ENCODE measurements at regions not wholly inside any gene's neighbourhood (a gene's known extent, or its start where the extent isn't known, plus 50 kb on each side); places are given as distances from the start of the nearest gene placed in this dataset.
"Not testable (repeated sequence)": the region's sequence is repeated elsewhere in the genome, so short reads cannot be mapped to it uniquely, and the experiment has no call there.

DNA sequence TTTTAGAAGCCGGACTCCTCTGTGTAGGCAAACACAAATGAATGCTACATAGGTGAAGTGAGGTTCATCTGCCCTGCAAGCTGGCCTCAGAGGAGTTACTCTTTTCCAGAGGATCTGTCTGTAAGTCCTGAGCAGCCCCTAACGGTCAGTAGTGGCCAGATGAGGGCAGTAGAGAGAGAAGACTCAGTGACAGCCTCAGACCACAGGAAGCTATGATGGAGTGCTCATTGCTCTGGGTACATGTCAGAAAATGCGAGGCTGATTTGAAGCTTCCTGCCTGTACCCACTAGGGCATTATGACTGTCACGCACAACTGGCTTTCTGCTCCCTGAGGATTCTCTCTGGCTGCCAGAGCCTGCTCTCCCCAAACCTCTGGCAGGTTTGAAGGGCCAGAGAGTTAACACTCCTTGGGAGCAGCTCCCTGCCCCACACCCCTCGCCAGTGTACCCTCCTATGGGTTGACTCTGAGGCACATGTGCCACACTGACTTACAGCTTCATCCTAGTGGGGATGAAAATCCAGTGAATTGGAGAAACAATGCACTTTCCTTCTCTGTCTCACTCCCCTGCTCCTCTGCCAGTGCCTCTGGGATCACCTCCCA lies 141.5 kb downstream of the GABRG2 start:
- DNase-seq (ENCODE audit: low read depth): no peak

DNA sequence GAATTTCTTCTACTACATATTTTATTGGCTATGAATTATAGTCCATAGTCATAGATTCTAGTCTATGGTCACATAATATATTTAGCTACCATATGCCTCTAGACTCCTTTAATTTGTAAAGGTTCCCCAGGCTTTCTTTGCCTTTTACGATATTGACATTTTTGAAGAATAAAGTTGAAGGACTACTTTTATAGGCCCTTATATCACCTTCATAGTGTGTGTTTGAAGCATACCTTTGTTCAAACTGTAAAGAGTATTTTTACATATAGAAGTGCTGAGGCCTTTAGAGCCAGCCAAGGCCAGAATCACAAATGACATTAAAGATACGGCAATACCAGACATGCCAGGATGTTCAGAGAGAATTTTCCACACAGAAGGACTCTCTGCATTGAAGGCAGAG lies 147.0 kb downstream of the GABRG2 start:
- DNase-seq (ENCODE audit: low read depth): no peak

DNA sequence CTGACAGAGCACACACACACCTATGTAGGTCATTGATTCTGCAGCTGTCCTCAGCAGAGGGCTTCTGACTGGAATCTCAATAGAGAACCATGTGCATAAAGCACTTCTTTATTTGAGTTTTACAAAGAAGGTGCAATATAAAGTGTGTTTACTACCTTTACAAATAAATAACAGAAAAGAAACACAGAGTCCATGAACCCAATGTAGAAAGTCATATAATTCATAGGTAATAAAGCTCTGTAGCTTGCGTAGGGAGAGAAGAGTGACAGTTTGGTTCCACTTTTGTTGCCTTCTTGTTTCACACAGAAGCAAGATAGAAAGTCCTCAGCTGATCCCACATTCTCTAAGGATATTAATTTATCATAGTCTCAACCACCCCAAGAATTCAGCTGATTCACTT lies 149.5 kb downstream of the GABRG2 start:
- DNase-seq (ENCODE audit: low read depth): no peak

DNA sequence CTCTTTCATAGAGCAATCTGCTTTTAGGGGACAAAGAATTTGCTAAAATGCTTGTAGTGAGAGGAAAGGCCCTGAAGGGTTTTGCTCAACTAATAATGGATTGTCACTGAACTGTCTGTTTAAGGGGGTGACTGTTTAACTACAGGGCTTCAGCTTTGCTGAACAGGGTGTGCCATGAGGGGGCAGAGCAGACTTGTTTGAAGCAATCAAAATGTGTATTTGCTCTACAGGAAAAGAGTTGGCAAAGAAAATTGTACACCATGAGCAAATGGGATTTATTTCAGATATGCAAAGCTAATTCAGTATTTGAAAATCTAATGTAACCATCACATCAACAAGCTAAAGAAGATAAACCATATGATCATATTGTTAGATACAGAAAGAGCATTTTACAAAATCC lies 154.3 kb downstream of the GABRG2 start:
- DNase-seq (ENCODE audit: low read depth): no peak

DNA sequence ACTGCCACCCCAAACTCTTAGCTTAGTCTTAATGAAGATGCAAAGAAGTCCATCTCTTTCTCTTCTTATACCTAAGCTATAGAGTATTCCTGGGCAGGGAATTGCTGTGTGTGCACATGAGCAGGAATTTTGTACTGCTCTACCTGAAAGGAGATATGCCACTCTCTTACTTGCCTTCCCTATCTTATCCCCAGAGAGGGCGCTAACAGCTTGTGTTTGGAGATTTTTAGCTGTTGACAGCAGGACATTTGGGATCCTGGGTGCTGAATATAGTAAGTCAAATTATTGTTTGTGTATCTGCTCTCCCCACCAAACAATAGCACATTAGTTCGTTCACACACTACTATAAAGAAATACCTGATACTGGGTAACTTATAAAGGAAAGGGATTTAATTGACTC lies 159.5 kb downstream of the GABRG2 start:
- no peak for DNase-seq (ENCODE audit: low read depth)

DNA sequence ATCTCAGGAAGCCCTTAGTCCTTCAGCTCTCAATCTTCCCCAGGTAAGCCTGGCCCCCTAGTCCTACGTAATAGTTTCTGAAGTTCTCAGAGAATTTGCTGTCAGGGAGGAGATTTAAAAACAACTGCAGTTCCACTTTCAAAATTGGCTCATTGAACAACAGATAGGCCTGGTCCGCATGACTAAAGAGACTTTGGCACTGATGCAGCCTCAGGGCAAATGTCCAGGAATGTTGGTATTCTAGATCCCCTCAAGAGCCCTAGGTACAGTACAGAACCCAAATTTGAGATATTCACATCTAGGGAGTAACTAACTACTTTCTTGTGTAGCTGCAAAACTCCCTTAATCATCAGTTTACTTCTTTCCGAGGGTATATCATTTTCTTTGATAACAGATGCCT lies 162.8 kb downstream of the GABRG2 start:
- DNase-seq (ENCODE audit: low read depth): no peak

DNA sequence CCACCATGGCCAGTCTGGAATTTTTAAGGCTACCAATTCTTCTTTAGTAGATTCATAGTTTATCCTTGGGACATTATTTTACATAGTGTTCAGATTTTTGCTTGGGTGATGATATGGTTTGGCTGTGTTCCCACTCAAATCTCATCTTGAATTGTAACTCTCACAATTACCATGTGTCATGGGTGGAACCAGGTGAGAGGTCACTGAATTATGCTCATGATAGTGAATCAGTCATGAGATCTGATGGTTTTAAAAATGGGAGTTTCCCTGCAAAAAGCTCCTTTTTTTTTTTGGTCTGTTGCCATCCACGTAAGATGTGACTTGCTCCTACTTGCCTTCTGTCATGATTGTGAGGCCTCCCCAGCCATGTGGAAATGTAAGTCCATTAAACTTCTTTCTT lies 163.9 kb downstream of the GABRG2 start:
- no peak for DNase-seq (ENCODE audit: low read depth)

DNA sequence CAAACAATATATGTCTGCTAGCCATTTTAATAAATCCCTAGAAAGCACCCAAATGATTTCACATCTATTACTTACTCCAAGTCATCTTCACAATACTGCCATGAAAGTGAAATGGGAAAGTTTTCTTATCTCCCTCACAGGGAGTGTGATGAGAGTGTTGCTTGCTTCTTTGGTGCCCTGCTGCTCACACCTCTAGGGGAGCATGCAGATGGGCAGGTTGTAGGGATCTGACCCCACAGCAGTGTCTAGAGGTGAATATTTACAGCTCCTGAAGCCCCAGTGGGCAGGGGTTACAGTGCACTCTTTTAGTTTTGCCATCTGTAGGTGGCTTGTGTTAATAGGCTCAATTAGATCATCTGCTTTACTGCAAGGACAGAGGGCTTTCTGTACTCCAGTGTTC lies 173.2 kb downstream of the GABRG2 start:
- DNase-seq (ENCODE audit: low read depth): no peak

DNA sequence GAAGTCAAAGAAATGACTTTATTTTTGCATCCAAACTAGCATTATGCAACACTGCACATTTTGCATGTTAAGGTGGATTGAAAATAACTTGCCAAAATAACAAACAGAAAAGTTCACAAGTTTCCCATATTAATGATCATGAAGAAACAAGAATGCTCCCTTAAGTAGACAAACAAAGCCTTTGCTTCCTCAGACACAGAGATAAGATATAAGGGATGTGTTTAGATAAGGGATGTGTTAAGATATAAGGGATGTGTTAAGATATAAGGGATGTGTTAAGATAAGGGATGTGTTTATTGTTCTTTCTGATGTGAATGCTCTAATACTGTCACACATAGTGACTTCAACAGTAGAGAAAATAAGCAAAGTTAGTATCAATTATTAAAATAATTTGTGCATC lies 174.8 kb downstream of the GABRG2 start:
- no peak for DNase-seq (ENCODE audit: low read depth)

DNA sequence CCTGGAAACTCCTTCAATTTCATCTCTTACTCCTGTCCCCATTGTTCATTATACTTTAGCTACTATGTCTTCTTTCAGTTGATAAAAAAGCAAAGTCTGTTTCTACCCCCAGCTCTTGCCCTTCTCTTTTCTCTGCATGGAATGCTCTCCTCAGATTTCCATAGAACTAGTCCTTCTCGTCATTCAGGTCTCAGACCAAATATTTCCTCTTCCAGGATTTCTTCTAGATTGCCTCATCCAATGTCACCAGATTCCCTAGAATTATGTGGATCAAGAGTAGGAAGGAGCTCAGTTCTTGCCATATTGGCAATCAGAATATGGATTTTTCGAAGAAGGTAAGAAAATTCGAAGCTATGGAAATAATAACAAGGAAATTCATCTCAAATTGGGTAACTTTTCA lies 176.1 kb downstream of the GABRG2 start:
- no peak for DNase-seq (ENCODE audit: low read depth)

DNA sequence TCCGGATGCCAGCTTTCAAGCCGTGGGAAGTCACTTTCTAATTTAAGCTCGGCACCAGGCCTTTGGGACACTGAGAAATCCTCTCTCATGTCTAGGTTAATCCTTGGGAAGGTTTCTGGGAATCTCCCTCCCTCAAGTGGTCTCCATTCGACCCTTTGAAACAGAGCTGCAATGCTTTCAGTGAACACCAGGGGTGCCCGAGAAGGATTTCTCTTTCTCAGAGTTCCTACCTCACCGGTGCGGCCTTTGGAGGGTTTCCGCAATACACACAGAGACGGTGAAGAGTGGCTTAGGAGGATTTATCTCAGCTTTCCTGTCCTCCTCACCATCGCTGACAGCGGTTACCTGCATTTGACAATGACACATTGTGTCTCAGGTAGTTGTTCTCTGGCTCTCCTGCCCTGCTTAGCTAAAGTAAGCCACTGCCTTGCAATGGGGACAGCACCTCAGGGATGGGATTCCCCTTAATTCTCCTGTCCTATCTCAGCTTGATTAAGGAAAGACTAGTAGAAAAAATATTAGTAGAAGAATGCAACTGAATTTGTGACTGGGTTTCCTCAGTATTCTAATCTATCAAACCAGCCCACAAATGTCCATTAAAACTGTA lies 180.6 kb downstream of the GABRG2 start:
- no peak for DNase-seq (ENCODE audit: low read depth)

DNA sequence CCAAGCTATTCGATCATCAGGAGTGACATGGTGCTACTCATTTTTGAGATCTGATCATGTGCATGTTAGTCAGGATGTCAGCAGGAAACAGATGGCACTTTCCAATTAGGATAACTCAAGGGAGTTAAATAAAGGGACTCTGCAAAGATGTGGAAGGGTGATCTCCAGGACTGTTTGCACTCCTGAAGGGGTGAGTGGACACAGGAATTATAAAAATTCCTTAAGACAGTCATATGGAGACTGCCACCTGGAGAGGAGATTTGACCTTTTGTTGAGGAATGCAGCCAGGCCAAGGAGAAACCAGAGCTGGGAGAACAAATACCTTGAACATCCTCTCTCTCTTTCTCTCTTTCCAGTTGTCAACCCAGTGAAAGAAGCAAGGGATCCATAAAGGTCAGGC lies 189.1 kb downstream of the GABRG2 start:
- no peak for DNase-seq (ENCODE audit: low read depth)

DNA sequence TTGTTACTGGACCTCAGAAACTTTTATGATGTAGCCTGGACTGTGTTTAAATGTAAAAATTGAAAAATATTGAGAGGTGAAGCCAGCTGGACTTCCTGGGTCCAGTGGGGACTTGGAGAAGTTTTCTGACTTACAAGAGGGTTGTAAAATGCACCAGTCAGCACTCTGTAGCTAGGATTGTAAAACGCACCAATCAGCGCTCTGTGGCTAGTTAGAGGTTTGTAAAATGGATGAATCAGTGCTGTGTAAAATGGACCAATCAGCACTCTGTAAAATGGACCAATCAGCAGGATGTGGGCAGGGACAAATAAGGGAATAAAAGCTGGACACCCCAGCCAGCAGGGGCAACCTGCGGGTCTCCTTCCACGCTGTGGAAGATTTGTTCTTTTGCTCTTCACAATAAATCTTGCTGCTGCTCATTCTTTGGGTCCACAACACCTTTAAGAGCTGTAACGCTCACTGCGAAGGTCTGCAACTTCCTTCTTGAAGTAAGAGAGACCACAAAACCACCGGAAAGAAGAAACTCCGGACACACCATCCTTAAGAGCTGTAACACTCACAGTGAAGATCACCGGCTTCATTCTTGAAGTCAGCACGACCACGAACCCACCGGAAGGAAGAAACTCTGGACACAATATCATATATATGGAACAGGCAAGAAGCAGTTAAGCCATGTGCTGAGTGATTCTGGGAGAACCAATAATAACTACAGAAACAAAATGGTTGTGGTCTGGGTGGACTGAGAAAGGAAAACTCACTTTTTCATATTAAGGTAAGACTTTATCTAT lies 201.3 kb downstream of the GABRG2 start:
- DNase-seq (ENCODE audit: low read depth): no peak

DNA sequence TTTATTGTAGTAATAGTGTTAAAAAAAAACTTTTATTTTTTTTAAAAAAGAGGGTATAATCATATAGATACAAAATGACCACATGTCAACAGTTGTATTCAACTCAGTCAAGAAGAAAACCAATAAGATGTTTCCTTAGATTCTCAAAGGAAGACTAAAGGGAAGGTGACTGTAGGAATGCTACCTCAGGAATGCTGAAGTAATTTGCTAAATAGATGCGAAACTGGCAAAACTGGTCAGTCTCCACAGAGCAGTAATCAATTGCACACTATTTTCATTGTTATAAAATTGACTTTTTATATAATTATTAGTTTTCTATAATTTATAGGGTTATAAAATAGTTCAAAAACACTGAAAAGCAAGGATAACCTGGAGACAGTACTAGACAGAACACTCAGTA lies 204.8 kb downstream of the GABRG2 start:
- DNase-seq (ENCODE audit: low read depth): no peak

DNA sequence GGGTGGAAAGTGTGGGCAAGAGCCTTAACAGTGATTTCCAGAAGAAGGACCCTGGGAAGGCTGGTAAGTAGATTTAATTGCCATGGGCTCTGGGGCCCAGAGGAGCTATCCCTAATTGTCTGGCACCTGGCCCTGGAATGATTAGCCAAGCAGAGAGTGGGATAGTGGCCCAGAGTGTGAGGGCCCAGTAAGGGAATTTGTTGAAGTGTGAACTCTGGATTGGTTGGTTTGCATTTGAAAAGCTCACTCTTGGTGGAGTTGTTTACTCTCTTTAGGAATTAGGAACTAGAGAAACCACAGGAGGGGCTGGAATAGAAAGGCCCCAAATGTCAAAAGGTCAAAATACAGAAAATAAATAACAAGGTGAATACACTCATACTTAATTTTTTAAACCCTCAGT lies 207.1 kb downstream of the GABRG2 start:
- no peak for DNase-seq (ENCODE audit: low read depth)

DNA sequence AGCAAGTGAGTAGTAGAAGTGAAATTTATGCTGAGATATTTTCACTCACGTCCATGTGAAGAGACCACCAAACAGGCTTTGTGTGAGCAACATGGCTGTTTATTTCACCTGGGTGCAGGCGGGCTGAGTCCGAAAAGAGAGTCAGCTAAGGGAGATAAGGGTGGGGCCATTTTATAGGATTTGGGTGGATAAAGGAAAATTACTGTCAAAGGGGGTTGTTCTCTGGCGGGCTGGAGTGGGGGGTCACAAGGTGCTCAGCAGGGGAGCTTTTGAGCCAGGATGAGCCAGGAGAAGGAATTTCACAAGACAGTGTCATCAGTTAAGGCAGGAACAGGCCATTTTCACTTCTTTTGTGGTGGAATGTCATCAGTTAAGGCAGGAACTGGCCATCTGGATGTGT lies 207.8 kb downstream of the GABRG2 start:
- DNase-seq (ENCODE audit: low read depth): not testable (repeated sequence)

DNA sequence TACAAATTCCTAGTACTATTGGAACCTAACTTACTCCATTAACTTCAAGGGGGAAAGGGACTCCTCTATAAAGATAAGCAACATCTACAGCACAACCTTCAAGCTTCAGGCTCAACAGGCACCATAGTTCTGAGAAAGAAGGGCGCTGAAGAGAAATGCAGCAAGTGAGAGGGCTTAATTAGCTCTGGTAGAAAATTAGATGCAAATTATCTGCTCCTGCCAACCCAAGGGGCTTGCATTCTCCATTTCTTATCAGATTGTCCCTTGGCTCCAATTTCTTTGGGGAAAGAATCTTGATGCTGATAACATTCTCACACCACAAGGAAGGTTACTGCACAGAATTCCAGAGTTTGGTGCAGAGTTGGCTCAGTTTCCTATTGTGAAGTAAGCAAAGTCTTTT lies 214.6 kb downstream of the GABRG2 start:
- DNase-seq (ENCODE audit: low read depth): no peak

DNA sequence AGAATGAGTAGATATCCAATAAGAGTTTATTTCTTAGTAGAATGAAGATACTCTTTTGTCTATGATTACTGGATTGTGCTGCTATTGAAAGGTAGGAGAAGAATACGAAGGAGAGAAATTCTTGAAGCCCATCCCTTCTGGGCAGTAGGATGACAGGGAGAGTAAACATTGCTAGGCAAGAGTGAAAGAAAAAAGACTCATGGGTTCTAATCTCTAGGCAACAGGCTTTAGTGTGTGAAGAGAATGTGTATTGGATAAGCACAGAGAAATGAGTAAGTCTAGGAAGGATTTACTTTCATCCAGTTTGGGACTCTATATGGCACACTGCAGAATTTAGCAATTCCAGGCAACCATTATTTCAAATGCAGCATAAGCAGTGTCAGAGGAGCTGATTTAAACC lies 216.0 kb downstream of the GABRG2 start:
- DNase-seq (ENCODE audit: low read depth): no peak

DNA sequence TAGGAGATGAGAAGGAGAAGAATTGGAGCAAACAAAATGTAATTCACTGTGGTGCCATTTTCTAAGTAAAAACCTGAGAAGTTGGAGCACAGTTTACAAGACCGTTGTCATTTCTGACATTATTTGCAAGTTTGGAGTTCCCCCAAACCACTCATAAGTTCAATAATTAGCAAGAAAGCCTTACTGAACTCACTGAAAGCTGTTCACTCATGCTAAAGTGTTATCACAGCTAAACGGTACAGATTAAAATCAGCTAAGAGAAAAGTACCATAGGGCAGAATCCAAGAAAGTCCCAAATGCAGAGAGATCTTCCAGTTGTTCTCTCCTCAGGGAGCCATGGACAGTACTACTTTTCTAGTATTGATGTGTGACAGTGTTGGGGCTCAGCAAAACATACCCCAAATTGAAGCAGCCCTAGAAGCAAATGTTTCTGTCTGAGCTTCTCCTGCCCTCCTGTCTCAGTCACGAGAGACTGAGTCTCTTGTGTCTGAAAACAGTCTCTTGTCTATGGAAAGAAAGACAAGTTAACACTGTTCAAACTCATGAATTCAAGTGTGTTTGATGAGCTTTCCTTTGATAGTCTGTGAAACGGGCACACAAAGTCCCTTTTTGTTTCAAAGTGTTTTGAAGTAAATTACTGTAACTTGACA lies 221.2 kb downstream of the GABRG2 start:
- DNase-seq (ENCODE audit: low read depth): no peak

DNA sequence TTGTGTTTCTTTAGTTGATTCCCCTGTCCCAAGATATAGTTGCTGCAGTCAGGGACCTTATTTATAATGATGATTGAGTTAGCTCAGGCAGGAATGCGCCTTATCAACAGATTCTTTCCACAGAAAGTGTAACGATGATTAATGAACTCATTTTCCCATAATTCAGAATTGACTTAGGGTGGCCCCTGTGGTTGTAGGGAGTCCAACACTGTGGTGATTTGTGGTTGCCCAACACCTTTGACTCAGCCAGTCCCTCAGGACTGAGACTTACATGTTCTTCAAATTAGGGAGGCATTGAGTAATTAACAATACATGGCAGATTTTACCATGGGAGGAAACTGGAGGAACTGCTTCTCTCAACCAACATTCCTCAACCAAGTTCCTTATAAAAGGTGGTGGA lies 221.9 kb downstream of the GABRG2 start:
- DNase-seq (ENCODE audit: low read depth): no peak

DNA sequence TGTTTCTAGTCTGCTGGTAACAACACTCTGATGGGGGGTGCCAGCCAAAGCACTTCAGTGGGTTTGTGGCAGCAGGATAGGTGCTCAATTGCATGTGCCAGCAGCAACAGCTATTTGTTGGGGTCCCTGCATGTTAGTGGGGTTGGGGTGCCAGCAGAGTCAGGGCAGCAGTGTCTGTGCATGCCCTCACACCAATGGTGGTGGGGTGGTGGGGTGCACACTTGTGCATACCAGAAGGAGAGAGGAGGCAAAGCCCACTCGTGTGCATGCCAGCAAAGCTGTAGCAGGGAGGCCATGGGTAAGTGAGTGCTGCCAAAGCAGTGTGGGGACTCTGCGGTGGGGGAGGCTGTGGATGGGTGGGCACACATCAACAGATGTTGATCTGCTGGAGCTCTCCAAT lies 232.2 kb downstream of the GABRG2 start:
- DNase-seq (ENCODE audit: low read depth): no peak

DNA sequence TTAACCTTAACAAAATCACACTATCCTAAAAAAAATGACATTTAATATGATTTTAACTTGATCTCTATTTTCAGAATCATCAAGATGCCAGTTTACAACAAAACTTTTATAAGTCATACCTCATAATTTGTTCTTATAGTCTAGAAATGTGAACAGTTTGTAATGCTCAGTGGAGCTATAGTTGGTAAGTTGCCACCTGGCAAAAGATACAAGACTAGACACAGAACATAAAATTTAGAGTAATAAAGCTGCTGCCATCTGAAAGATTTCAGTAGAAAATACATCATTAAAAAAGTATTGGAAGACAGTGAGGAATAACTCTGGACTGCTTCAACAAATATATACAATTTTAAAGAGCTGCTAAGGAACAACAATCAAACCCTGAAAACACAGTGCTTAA lies 233.8 kb downstream of the GABRG2 start:
- no peak for DNase-seq (ENCODE audit: low read depth)

DNA sequence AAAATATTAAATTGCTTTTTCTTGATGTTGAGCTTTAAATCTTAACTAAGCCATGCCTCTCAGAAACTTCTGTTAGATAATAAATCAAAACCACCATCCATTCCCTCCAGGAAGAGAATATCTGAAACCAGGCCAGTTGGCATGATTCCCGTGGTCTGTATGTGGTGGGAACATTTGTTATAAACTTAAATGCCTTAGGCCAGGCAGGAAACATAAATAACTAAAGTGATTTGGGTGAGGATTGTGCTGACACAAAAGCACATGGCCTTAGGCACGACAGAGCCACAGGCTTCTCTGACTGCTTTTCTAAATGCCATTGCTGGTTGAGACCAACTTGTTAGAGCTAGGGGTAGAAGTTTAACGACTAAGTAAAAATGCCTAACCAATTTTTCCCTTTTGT lies 255.9 kb downstream of the GABRG2 start:
- no peak for DNase-seq (ENCODE audit: low read depth)

All from stimulated activated CD8-positive, alpha-beta memory T cell treated with anti-CD3 and anti-CD28 coated beads, Interleukin-4, amount 100 ng/mL, for 24 hours (primary cell).